ENCODE measurements at regions not wholly inside any gene's neighbourhood (a gene's known extent, or its start where the extent isn't known, plus 50 kb on each side); places are given as distances from the start of the nearest gene placed in this dataset.
"Not testable (repeated sequence)": the region's sequence is repeated elsewhere in the genome, so short reads cannot be mapped to it uniquely, and the experiment has no call there.

DNA sequence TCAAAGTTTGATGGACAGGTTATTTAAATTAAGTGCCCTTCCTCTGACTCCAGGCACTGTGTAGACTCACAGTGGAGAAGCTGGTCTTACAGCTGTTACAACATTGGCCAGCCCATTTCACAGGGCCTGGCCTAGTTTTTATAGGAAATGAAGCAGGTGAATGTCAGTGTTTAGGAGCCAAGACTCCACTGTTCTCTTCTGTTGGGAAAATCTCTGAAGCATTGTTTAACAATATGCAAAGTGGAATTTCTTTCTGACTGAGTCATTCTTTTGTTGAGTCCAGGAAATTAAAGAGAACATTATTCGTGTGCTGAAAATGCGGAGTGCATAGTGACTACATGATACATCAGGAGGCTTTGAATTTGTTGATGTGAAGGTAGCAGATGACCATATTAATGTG is 64.7 kb downstream of the ARRDC4 start:
- no peak for DNase-seq

DNA sequence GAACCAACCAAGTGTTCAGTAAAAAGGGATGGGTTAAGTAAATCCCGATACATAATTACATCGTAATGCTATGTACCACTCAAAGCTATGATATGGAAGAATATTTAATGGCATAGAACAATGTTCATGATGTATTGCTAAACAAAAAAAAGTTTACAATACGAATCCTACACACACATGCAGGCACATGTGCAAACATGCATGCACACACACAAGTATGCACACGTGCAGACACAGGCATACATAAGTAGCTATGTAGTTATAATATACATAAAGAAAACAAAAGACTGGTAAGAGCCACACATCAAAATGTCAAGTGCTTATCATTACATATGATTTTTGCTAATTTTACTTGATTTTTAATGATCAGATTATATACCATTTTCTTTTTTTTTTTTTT is 74.2 kb downstream of the ARRDC4 start:
- no peak for DNase-seq

DNA sequence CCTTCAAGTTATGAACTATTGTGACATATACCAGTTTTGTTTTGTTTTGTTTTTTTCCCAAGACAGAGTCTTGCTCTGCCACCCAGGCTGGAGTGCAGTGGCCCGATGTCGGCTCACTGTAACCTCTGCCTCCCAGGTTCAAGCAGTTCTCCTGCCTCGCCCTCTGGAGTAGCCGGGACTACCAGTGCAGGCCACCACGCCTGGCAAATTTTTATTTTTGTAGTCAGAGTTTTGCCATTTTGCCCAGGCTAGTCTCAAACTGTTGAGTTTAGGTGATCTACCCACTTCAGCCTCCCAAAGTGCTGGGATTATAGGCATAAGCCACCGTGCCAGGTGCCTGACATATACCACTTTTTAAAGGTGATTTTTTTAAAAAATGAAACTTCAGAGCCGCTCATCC is 74.6 kb downstream of the ARRDC4 start:
- no peak for DNase-seq

DNA sequence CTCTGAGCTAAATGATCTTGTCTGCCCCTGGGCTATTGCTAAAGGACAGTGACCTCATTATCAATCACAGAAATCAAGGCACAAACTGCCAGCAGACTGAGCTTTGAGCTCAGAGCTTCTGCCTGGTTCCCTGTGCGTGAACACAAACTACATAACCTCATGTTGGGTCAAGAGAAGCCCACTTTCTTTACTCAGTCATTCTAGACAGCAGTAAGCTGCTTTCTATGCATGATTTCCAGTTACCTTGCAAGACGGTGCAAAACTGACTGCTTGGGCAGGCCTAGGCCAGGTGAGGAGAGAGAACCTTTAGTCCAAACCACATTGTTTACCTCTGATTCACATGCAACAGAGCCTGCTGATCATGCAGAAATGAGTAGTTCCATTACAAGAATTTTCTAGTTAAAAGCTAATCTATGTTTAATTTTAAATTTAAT is 75.1 kb downstream of the ARRDC4 start:
- DNase-seq: no peak

DNA sequence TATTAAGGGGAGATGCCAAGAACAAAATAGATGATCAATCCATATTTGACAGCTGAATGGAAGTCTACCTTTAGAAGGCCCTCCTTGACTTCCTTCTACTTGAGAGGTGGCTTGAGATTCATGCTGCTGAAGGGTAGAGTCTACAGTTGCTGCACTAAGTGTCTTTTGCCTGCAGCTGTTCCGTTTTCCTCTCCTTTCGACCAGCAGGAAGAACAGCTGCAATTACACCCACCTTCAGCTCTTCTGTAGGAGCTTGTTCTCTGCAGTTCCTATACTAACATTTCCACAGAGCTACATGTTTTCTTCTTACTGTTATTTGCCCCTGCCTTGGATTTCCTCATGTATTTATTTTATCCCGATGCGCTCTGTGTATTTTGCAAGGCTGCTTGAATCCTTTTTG is 79.1 kb downstream of the ARRDC4 start:
- no peak for DNase-seq

DNA sequence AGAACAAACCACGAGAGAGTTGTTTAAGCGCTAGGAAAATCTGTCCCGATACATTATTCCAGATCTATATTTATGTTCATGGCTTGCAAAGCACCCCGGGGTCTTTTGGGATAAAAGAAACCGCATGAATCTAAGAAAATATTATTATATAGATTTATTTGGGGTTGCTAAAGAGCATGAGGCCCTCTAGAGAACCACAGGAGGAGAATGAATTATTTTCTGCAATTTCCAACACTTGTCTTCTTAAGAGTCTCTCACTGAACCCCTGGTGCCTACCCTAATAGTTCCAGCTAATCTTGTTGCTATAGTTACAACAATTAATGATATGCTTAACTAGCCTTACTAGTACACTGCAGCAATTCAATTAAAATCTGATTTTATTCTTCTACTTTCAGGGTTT is 79.6 kb downstream of the ARRDC4 start:
- DNase-seq: no peak

DNA sequence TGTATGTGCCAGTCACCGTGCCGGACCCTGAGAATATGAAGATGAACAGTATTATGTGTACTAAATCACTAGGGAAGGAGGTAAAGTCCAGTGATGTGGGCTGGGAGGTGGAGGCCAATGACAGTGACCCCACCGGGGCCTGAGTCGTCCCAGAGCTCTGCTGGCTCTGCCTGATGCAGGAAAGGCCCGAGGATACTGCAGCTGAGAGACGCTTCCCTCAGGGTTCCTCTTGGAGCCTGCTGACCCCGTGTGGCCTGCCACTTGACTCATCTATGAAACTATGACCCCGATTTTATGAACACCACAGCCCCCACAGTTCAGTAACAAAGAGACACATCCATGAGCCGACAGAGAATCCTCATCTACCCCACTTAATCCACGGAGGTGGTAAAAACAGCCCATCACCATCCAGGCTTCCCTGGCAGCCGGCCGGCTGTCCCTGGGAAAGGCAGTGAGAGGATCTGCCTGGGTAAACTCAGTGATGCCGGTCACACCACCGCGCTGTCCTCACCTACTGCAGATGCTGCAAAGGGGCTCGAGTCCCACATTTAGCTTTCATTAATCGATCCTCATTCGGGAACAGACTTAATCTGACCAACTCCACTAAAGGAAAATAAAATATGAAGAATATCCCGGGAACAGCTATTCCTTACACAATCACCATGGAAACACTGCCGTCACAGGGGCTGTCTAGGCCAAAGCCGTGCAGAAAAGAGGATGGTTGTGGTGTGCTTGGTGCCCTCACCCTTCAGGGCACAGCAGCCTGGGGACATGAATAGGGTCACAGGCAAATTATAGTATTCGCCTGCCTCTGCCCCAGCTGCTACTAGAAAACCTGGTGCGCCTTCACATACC is 82.9 kb downstream of the ARRDC4 start:
- no peak for DNase-seq

DNA sequence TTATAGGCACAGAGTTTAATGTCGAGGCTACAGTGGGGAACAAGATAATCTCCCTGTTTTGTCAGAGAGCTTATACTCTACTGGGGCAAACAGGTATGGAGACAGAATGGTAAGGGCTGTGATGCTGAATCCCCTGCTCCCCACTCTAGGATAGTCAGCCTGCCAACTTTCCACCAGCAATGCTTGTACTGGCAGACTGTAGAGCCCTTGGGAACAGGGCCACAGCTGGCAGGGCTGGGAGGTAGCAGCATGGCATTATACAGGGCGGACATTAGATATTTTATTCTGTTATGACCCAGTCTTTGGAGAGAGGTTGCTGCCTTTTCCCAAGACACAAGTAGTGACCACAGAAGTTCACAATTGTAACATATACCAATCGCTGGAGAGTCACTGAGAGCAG is 91.2 kb downstream of the ARRDC4 start:
- no peak for DNase-seq

DNA sequence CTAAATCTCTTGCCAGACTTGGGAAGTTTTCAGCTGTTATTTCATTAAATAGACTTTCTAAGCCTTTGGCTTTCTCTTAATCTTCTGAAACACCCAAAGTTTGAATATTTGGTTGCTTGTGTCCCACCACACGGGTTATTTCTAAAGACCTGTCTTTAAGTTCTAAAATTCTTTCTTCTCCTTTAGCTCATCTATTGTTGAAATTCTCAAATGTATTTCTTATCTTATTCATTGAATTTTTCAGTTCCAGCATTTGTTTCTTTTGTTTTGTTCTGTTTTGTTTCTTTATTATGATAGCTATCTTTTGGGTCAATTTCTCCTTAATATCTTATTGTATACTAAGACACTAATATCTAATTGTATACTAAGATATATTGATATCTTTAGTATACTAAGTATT is 97.0 kb downstream of the ARRDC4 start:
- DNase-seq: no peak

DNA sequence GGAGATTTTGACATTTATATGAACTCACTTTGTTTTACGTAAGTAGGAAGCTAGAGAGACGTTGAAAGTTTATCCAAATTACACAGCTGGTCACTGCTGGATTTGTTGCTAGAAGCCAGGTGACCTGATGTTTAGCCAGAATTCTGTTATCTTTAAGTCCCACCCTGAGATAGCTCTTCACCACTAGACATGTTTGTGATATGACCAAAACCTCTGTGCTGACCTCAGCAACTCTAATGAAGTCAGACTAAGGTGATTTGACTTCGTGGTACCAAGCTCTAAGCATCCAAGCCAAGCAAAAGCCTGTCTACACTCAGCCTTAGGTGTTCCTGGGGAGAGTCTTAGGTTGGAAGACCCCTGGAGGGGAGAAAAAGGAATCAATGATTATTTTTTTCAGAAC is 102.4 kb downstream of the ARRDC4 start:
- DNase-seq: no peak

DNA sequence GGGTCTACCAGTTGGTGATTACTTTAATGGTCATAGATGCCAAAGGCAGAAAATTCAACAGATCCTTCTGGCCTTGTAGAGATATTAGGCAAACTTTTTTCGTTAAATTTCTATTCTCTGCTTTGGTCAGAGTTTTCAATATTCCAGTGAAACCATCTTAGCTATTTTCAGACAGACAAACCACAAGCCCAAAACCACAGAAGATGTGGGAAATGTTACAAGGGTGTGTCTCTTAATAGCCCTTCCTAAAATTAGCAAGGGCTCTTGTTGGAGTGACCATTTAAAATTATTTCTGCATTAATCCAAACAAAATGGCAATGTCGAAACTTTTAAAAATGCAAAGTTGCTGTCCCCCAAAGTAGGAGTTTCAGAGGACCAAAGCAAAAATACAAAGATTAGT is 102.8 kb downstream of the ARRDC4 start:
- no peak for DNase-seq

DNA sequence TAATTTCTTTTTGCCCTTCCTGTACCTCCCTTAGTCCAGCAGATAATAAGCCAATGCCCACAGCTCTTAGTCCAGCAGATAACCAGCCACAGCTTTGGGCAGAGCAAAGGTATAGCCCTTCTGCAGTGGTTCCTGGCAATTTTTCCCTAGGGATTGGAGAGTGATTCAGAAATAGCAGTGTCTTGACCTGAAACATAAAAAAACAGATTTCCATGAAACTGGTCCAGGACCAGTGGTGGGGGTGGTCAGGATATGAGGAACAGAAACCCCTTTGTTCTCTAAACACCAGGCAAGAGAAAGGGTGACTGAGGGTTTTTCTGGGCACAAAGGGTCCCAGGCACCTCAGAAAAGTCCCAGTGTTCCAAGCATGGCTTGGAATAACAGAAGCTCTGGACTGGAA is 103.4 kb downstream of the ARRDC4 start:
- DNase-seq: no peak

DNA sequence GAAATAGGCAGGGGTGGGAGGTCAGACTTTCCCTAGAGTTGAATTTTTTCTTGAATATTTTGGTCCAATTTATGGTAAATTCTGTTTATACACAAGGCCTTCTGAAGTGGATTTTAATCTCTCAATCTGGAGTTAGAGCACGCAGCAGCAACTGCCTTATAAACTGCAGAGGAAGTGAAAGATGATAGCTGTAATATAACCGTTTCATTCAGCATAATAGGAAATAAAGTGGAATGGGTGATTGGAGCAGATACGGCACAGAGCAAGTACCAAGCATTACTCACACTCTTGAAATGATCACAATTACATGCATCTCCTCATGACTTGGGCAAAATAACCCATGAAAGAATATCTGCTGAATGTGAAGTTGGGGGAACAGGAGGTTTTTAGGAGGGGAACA is 106.8 kb downstream of the ARRDC4 start:
- DNase-seq: no peak

DNA sequence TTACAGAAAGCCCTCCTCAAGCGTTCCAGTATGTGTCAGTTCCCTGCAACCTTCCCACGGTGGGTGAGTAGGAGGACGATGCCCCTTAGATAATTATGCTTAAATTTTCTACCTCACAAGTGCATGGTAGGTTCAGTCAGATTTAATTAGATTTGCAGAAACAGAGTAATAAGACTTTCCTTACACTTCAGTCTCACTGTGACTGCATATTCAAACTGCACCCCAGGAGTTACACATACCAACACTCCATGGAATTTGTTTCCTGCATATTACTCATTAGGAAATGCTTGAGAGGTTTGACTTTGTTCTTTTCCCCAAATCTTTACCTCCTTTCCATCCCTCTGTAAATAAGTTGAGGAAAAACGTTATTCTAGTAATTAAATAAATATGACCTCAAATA is 108.8 kb downstream of the ARRDC4 start:
- DNase-seq: no peak

DNA sequence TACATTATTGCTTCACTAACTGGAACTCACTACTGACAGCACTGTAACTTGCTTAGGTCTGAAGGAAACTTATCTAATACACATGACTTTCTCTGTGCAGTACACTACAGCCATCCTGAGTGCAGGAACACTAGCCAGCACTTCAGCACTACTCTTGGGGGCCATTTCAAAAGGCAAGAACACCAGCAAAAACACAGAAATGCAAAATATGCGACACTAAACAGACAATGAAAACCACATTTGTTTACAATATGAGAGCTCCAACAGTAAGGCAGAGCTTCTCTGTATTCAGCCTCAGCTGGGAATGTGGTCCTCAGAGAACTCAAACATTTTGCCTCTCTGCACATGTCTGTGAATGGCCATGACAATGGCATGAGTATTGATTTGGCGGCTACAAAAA is 109.6 kb downstream of the ARRDC4 start:
- no peak for DNase-seq

DNA sequence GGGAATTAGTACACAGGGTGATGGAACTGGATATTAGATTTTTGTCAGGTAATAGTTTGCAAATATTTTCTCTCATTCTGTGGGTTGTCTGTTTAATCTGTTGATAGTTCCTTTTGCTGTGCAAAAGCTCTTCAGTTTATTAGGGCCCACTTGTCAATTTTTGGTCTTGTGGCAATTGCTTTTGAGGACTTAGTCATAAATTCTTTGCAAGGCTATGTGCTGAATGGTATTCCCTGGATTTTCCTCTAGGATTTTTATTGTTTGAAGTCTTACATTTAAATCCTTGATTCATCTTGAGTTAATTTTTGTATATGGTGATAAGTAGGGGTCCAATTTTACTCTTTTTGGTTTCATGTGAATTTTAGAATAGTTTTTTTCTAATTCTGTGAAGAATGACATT is 111.3 kb downstream of the ARRDC4 start:
- no peak for DNase-seq

DNA sequence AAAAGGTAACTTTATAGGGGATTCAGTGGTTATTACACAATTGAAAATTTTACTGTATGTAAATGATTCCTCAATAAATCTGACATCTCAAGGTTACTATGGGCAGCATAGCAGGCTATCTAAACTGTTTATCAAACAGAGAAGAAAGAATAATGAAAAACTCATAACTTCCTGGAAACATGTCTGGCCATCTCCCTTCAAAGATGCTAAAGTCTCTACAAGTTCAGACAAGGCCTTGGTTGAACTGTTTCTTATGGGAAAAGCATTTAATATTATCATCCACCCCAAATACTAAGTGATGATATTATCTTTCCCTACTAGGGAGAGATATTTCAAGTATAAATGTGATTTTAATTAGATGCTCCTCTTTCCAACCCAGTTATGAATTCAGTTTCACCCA is 114.9 kb downstream of the ARRDC4 start:
- DNase-seq: no peak

DNA sequence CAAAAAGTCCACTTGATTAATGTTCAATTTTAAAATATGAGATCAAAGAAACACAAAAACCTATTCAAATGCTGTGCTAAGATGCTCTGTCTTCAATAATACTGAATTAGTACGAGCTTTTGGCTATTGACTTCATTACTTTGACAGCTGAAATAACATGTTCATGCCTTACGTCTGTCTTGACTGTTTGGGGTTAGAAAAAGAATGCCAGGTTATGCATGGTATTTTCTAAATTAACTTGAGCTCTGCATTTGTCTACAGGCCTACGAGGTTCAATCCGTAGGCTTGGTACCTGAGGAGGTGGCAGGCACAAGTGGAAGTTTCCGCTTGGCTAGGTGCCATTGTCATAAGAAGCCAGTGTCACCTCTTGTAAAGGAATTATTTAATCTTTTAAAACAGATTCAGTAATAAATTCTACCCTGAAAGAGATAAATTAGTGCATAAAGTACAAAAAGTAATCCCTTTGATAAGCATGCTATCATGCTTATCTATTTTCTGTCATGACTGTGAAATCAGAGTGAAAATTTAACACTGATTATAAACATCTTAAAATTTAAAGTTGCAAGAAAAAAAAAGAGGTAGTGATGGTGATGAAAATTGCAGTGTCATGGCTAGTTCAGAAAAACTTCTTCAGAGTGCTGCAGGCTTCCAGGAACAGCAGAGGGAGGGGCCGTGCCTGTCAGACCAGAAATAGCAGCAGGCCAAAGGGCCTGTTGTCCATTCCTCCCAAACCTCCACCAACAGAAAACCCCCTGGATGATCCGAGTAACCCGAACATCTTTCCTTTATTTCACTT is 115.7 kb downstream of the ARRDC4 start:
- no peak for DNase-seq

DNA sequence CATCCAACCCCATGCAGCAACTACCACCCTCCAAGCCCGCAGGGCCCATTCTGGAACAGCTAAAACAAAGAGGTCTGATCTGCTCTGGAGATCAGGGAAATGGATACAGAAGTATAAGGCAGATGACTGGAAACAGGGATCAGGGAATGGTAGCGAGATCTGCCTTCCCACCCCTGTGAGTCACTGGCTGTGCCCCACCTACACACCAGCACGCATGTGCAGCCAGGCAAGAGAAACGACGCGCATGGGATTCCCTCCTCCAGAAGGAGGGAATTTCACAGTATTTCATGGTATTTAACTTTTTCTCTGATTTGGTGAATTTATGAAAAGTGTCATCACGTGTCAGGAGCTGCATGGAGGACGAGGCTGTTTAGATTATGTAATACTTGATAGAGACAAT is 116.7 kb downstream of the ARRDC4 start:
- no peak for DNase-seq

DNA sequence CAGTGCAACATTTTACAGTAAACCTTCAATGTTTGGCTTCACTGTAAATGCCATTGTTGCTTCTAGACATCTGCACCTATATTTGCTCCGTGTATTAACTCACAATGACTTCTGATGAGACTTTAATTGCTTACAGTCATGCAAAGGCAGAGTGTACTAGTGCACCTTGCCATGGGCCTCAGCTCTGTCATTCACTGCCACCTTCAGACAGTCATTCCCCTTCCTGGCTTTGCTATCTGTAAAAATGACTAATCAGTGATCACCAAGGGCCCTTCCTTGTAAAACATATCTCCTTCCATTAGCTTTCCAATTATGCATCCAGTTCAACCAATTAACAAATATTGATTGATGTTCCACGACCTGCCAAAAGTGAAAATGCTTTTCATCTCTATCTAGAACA is 120.3 kb downstream of the ARRDC4 start:
- DNase-seq: no peak

DNA sequence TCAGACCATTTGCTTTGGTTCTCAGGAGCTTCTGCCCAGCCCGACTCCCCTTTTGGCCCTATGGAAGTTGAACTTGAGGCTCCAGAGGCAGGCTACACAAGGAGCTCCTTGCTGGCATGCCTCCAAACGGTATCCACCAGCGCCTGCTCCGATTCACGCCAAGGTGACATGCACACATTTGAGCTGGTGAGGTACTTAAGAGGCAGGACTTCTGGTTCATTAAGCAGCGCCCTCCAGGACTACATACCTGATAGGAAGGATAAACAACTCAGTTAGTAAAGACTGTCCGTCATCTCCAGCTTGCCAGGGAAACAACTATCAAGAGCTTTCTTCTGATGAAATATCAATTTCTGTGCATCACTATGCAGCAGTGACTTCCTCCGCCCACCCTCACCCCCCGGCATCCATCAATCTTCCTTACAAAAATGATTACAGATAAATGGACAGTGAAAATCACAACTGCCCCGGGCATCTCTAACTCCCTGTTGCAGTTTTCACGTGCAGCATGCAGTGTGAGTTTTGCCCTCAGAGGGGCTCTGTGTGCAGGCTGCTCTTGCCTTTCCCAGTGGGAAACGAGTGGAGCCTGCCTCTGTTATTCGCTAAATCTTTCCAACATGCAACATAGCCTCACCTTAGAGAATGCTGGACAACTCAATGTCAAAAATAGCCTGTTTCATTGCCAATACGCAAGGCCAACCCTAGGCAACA is 122.9 kb downstream of the ARRDC4 start:
- DNase-seq: no peak

DNA sequence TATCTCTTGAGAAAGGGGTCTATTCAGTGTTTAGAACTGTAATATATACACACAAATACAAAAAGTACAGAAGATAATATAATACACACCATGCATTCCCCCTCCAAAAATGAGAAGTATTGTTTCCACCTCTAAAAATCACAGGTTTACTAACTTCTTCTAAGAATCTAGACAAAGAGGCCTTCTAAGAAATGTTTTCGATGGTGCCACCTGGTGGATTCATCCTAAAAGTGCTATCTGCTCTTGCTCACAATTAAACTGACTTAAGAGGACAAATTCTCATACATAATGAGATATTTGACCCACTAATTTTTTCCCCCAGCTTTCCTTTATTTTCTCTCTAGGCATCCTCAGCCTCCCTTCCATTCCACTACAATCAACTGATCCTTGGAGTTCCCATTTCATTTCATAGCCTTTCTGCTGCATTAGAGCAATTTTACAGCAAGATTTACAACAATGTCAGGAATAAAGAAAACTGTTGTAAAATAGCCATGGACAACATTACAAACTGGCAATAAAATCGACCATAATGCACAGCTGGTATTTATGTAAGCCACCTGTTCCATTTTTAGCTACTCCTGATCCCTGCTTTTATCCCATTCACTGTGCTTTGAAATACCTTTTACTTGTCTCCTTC is 124.6 kb downstream of the ARRDC4 start:
- no peak for DNase-seq

DNA sequence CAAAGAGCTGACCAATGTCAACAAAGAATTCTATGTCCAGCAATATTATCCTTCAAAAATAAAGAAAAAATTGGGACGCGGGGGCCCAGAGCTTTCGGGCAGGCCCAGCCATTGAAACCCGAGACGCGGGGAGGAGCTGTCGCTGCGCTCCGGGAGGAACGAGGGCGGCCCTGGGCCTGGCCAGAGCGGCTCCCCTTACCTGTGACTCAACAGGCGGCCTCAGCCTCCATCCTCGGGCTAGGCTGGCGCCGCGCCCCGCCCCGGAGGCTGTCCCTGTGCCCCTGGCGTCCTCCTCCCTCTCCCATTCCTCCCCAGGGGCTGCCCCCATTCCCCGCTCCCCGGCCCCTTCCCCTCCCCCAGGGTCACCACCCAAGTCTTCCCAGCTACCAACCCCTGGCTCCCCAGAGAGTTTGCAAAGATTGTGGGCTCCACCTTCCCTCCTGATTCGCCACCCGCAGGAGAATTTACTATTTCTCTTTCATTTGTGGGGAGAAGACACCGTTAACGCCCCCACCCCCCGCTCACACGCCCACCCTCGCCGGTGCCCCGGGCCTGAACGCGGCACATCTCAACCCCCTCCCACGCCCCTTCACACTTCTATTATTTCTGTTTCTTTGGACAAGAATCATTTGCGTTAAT is 127.9 kb downstream of the ARRDC4 start:
- not testable (repeated sequence) for DNase-seq
